ENCODE measurements at regions not wholly inside any gene's neighbourhood (a gene's known extent, or its start where the extent isn't known, plus 50 kb on each side); places are given as distances from the start of the nearest gene placed in this dataset.

GRCh38 chr20:62588458-62589149 lies 53.7 kb upstream of the SLCO4A1 start:
- no peak for TF ChIP-seq CTCF (conservative IDR thresholded peaks at IDR 0.05; ENCODE audit: low read length)
- TF ChIP-seq EZH2phosphoT487 (IDR thresholded peaks at IDR 0.05; ENCODE audit: borderline replicate concordance) = no peak
